ENCODE measurements at regions not wholly inside any gene's neighbourhood (a gene's known extent, or its start where the extent isn't known, plus 50 kb on each side); places are given as distances from the start of the nearest gene placed in this dataset.

DNA sequence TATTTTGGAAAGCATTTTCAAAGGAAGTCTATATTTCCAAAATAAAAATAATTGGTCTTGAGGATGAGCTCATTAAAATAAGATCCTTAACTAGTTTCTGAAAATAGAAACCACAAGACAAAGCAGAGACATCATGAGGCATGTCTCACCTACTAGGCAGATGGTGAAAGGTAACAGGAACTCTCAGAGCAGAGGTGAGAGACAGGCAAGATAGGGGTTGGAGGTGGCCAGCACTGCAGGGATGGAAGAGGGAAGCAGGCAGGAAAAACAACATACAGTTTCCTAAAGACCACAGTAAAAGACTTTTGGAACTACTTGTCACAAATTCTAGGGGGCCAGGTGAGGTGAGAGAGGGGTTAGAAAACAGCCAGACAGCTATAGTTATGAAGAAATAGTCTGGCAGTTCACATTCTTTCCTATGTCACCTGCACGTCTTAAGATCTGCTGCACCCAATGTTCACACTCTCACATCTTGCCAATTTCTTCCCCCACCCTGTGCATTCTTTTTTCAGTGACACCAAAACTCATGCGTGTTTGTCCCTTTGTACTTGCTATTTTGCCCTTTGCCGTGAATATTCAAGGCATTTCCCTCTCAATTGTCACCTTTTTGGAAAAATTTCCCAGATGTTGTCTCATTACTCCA, 341.7 kb upstream of the KITLG start:
- Histone ChIP-seq H3K27me3 (ENCODE audit: control insufficient read depth, insufficient read depth, low read length) (no peaks in the 10 kb centered on the region), H3K4me3 (ENCODE audit: low read depth, low read length) (no peak overlapping the region), H3K4me1 (ENCODE audit: control insufficient read depth, insufficient read depth, low read length) (no peaks in the 10 kb centered on the region), H3K9me3 (ENCODE audit: control insufficient read depth, insufficient read depth, low read length) (no peaks in the 10 kb centered on the region), H3K9ac (ENCODE audit: low read depth, low read length) (no peak overlapping the region), H3K36me3 (ENCODE audit: control insufficient read depth, insufficient read depth, low read length) (no peaks in the 10 kb centered on the region)

GRCh38 chr12:88921434-88921833, 341.2 kb upstream of the KITLG start:
- Histone ChIP-seq H3K9ac (ENCODE audit: low read depth, low read length) (no peak overlapping the region), H3K4me3 (ENCODE audit: low read depth, low read length) (no peak overlapping the region), H3K27me3 (ENCODE audit: control insufficient read depth, insufficient read depth, low read length) (no peaks in the 10 kb centered on the region), H3K4me1 (ENCODE audit: control insufficient read depth, insufficient read depth, low read length) (no peaks in the 10 kb centered on the region), H3K36me3 (ENCODE audit: control insufficient read depth, insufficient read depth, low read length) (no peaks in the 10 kb centered on the region), H3K9me3 (ENCODE audit: control insufficient read depth, insufficient read depth, low read length) (no peaks in the 10 kb centered on the region)

GRCh38 chr12:88918161-88918560, 337.9 kb upstream of the KITLG start:
- H3K9ac ChIP-seq (ENCODE audit: low read depth, low read length): no peak overlapping the region

GRCh38 chr12:88914967-88915366, 334.7 kb upstream of the KITLG start:
- Histone ChIP-seq H3K27me3 (ENCODE audit: control insufficient read depth, insufficient read depth, low read length) (no peaks in the 10 kb centered on the region), H3K4me3 (ENCODE audit: low read depth, low read length) (no peak overlapping the region), H3K9me3 (ENCODE audit: control insufficient read depth, insufficient read depth, low read length) (no peaks in the 10 kb centered on the region), H3K4me1 (ENCODE audit: control insufficient read depth, insufficient read depth, low read length) (no peaks in the 10 kb centered on the region), H3K9ac (ENCODE audit: low read depth, low read length) (no peak overlapping the region), H3K36me3 (ENCODE audit: control insufficient read depth, insufficient read depth, low read length) (no peaks in the 10 kb centered on the region)

More at GRCh38 chr12:88918161-88918560, 337.9 kb upstream of the KITLG start:
- Histone ChIP-seq H3K4me3 (ENCODE audit: low read depth, low read length) (no peak overlapping the region), H3K9me3 (ENCODE audit: control insufficient read depth, insufficient read depth, low read length) (no peaks in the 10 kb centered on the region), H3K27me3 (ENCODE audit: control insufficient read depth, insufficient read depth, low read length) (no peaks in the 10 kb centered on the region), H3K4me1 (ENCODE audit: control insufficient read depth, insufficient read depth, low read length) (no peaks in the 10 kb centered on the region), H3K36me3 (ENCODE audit: control insufficient read depth, insufficient read depth, low read length) (no peaks in the 10 kb centered on the region)

DNA sequence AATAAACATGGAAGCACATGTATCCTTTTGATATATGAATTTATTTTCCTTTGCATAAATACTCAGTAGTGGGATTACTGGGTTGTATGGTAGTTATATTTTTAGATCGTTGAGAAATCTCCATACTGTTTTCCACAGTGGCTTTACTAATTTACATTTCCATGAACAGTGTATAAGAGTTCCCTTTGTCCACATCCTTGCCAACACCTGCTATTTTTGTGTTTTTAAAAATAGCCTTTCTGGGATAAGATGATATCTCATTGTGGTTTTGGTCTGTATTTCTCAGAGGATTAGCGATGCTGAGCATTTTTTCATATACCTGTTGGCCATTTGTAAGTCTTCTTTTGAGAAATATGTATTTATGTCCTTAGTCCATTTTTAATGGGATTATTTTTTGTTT, 329.2 kb upstream of the KITLG start:
- Histone ChIP-seq H3K4me3 (ENCODE audit: low read depth, low read length) (no peak overlapping the region), H3K9ac (ENCODE audit: low read depth, low read length) (no peak overlapping the region), H3K27me3 (ENCODE audit: control insufficient read depth, insufficient read depth, low read length) (no peaks in the 10 kb centered on the region), H3K4me1 (ENCODE audit: control insufficient read depth, insufficient read depth, low read length) (no peaks in the 10 kb centered on the region), H3K9me3 (ENCODE audit: control insufficient read depth, insufficient read depth, low read length) (no peaks in the 10 kb centered on the region), H3K36me3 (ENCODE audit: control insufficient read depth, insufficient read depth, low read length) (no peaks in the 10 kb centered on the region)

DNA sequence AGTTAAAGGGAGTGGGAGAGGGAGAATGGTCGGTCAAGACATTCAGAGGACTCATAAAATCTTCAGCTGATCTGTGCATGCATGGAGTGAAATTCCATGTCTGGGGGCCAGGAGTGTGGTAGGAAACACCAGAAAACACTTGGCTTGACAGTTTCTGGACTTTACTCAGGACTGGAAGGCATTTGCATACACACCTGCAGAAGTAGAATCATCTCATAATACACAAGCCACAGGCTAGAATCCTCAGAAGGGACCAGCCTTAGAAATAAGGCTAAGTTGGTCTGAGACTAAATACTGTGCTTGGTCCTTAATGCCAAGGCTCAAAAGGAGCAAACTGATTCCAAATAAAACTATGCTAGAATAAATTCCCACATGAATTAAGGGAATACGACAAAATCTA, 328.1 kb upstream of the KITLG start:
- no peaks in the 10 kb centered on the region for H3K36me3 ChIP-seq (ENCODE audit: control insufficient read depth, insufficient read depth, low read length)
- no peaks in the 10 kb centered on the region for H3K4me1 ChIP-seq (ENCODE audit: control insufficient read depth, insufficient read depth, low read length)
- no peaks in the 10 kb centered on the region for H3K27me3 ChIP-seq (ENCODE audit: control insufficient read depth, insufficient read depth, low read length)
- no peaks in the 10 kb centered on the region for H3K9me3 ChIP-seq (ENCODE audit: control insufficient read depth, insufficient read depth, low read length)
- no peak overlapping the region for H3K9ac ChIP-seq (ENCODE audit: low read depth, low read length)
- H3K4me3 ChIP-seq (ENCODE audit: low read depth, low read length): no peak overlapping the region

GRCh38 chr12:88904705-88905104, 324.4 kb upstream of the KITLG start:
- H3K4me1 ChIP-seq (ENCODE audit: control insufficient read depth, insufficient read depth, low read length): no peaks in the 10 kb centered on the region

DNA sequence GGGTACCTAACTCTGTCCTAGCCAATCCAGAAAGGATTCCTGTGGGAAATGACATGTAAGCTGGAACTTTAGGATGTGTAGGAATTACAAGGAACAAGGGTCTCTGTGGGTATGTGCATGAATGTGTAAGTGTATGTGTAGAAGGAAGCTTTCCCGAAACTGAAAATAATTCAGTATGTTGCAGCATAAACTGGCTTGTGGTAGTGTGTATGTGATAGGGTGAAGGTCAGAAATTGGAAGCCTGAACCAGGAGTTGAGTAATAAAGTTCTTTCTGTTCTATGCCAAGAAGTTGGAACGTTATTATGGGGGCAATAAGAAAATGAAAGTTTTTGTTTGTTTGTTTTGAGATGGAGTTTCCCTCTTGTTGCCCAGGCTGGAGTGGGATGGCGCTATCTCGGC, 323.1 kb upstream of the KITLG start:
- Histone ChIP-seq H3K9me3 (ENCODE audit: control insufficient read depth, insufficient read depth, low read length) (no peaks in the 10 kb centered on the region), H3K36me3 (ENCODE audit: control insufficient read depth, insufficient read depth, low read length) (no peaks in the 10 kb centered on the region), H3K9ac (ENCODE audit: low read depth, low read length) (no peak overlapping the region), H3K27me3 (ENCODE audit: control insufficient read depth, insufficient read depth, low read length) (no peaks in the 10 kb centered on the region), H3K4me1 (ENCODE audit: control insufficient read depth, insufficient read depth, low read length) (no peaks in the 10 kb centered on the region), H3K4me3 (ENCODE audit: low read depth, low read length) (no peak overlapping the region)

More at GRCh38 chr12:88904705-88905104, 324.4 kb upstream of the KITLG start:
- Histone ChIP-seq H3K9me3 (ENCODE audit: control insufficient read depth, insufficient read depth, low read length) (no peaks in the 10 kb centered on the region), H3K36me3 (ENCODE audit: control insufficient read depth, insufficient read depth, low read length) (no peaks in the 10 kb centered on the region), H3K9ac (ENCODE audit: low read depth, low read length) (no peak overlapping the region), H3K27me3 (ENCODE audit: control insufficient read depth, insufficient read depth, low read length) (no peaks in the 10 kb centered on the region), H3K4me3 (ENCODE audit: low read depth, low read length) (no peak overlapping the region)

GRCh38 chr12:88897723-88898122, 317.5 kb upstream of the KITLG start:
- no peaks in the 10 kb centered on the region for H3K36me3 ChIP-seq (ENCODE audit: control insufficient read depth, insufficient read depth, low read length)
- H3K4me3 ChIP-seq (ENCODE audit: low read depth, low read length): no peak overlapping the region
- H3K9ac ChIP-seq (ENCODE audit: low read depth, low read length): no peak overlapping the region
- no peaks in the 10 kb centered on the region for H3K9me3 ChIP-seq (ENCODE audit: control insufficient read depth, insufficient read depth, low read length)
- H3K4me1 ChIP-seq (ENCODE audit: control insufficient read depth, insufficient read depth, low read length): no peaks in the 10 kb centered on the region
- no peaks in the 10 kb centered on the region for H3K27me3 ChIP-seq (ENCODE audit: control insufficient read depth, insufficient read depth, low read length)

DNA sequence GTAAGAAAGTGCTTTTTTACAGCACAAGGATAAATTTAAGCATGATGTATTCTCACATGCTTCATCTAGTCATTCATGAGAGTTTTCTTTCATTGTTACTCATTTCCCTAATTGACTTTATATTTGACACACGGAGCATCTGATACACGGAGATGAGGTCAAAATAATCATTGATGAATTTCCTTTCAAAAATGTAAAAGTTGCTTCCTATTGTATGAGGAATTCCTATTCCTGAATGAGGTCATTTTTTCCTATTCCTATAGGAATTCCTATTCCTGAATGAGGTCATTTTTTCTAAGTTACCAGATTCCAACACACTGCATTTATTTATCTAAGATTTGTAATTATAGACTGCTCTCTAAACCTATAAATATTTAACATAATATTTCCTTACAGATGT, 316.7 kb upstream of the KITLG start:
- H3K4me3 ChIP-seq (ENCODE audit: low read depth, low read length): no peak overlapping the region
- no peaks in the 10 kb centered on the region for H3K9me3 ChIP-seq (ENCODE audit: control insufficient read depth, insufficient read depth, low read length)
- no peaks in the 10 kb centered on the region for H3K36me3 ChIP-seq (ENCODE audit: control insufficient read depth, insufficient read depth, low read length)
- no peaks in the 10 kb centered on the region for H3K27me3 ChIP-seq (ENCODE audit: control insufficient read depth, insufficient read depth, low read length)
- H3K9ac ChIP-seq (ENCODE audit: low read depth, low read length): no peak overlapping the region
- H3K4me1 ChIP-seq (ENCODE audit: control insufficient read depth, insufficient read depth, low read length): no peaks in the 10 kb centered on the region

- Histone ChIP-seq H3K9ac (ENCODE audit: low read depth, low read length) (no peak overlapping the region), H3K36me3 (ENCODE audit: control insufficient read depth, insufficient read depth, low read length) (no peaks in the 10 kb centered on the region), H3K4me1 (ENCODE audit: control insufficient read depth, insufficient read depth, low read length) (no peaks in the 10 kb centered on the region), H3K27me3 (ENCODE audit: control insufficient read depth, insufficient read depth, low read length) (no peaks in the 10 kb centered on the region), H3K9me3 (ENCODE audit: control insufficient read depth, insufficient read depth, low read length) (no peaks in the 10 kb centered on the region), H3K4me3 (ENCODE audit: low read depth, low read length) (no peak overlapping the region)
Observed at GRCh38 chr12:88895634-88896033, 315.4 kb upstream of the KITLG start.

- H3K27me3 ChIP-seq (ENCODE audit: control insufficient read depth, insufficient read depth, low read length): no peaks in the 10 kb centered on the region
- no peak overlapping the region for H3K4me3 ChIP-seq (ENCODE audit: low read depth, low read length)
- H3K36me3 ChIP-seq (ENCODE audit: control insufficient read depth, insufficient read depth, low read length): no peaks in the 10 kb centered on the region
- no peaks in the 10 kb centered on the region for H3K9me3 ChIP-seq (ENCODE audit: control insufficient read depth, insufficient read depth, low read length)
- H3K9ac ChIP-seq (ENCODE audit: low read depth, low read length): no peak overlapping the region
- no peaks in the 10 kb centered on the region for H3K4me1 ChIP-seq (ENCODE audit: control insufficient read depth, insufficient read depth, low read length)
Observed at GRCh38 chr12:88893801-88894200, 313.5 kb upstream of the KITLG start.
